Body of pancreas (tissue), 4 donors: ENCODE measurements at regions not wholly inside any gene's neighbourhood (a gene's known extent, or its start where the extent isn't known, plus 50 kb on each side); places are given as distances from the start of the nearest gene placed in this dataset.

Source experiments
- ATAC-seq: fragments of 150-250 bp; one replicate; pipeline ENCODE4 v1.9.1; 2016
- DNase-seq, 4 donors: peaks; one replicate each; pipeline ENCODE4 v3.0.0-alpha.2; 2019
- H3K27ac ChIP-seq, 4 donors: fragments of 200-600 bp; sonication (generic); 1 replicate in 3 of 4; 2 replicates in 1 of 4; pipeline versions ENCODE4 v1.5.1 to v1.6.1; 2016 to 2019; ENCODE audit warnings: mild to moderate bottlenecking in 1 of 4, mixed read lengths in 1 of 4, moderate library complexity in 1 of 4
- H3K27me3 ChIP-seq, 2 donors: fragments of 200-600 bp; sonication (generic); one replicate each; pipeline ENCODE4 v1.6.0; 2016; ENCODE audit warnings: mild to moderate bottlenecking in 1 of 2
- H3K36me3 ChIP-seq, 2 donors: fragments of 200-600 bp; sonication (generic); replicated peaks in 1 of 2; 2 replicates each; pipeline ENCODE4 v1.5.1; 2016; ENCODE audit warnings: low read depth in 2 of 2; ENCODE audit not compliant: insufficient read depth in 1 of 2
- H3K4me1 ChIP-seq: fragments of 200-600 bp; sonication (generic); one replicate; pipeline ENCODE4 v1.6.0; 2016
- H3K4me3 ChIP-seq, 2 donors: fragments of 200-600 bp; sonication (generic); 1 replicate in 1 of 2; 2 replicates in 1 of 2; pipeline ENCODE4 v1.5.1; 2016 to 2019
- H3K9me3 ChIP-seq, 3 donors: fragments of 200-600 bp; sonication (generic); 1 replicate in 2 of 3; 2 replicates in 1 of 3; pipeline ENCODE4 v1.5.1; 2016
- POLR2A ChIP-seq, 3 donors: fragments of 450-650 bp; IDR thresholded peaks; one replicate each; pipeline ENCODE4 v1.6.1; 2016; ENCODE audit warnings: antibody characterized with exemption in 3 of 3, mild to moderate bottlenecking in 2 of 3
- WGBS, 2 donors: methylation state at CpG; one replicate each; pipeline ENCODE4 v1.1.5; 2017; 5-methylcytosine and 5-hydroxymethylcytosine counted together
- intact Hi-C: fragments of 100-400 bp; cut with DNase I; formaldehyde crosslinking; loops from one replicate; pipeline ENCODE4 v1.15.1; 2023
- TF ChIP-seq, protein P1 (sequence below), 7 experiments: fragments of 450-650 bp in 4 of 7; fragments of 200-600 bp in 3 of 7; sonication (generic) in 3 of 7; IDR thresholded peaks; one replicate each; pipeline ENCODE4 v1.5.1; 2016 to 2019; ENCODE audit warnings: antibody characterized with exemption in 7 of 7

DNA sequence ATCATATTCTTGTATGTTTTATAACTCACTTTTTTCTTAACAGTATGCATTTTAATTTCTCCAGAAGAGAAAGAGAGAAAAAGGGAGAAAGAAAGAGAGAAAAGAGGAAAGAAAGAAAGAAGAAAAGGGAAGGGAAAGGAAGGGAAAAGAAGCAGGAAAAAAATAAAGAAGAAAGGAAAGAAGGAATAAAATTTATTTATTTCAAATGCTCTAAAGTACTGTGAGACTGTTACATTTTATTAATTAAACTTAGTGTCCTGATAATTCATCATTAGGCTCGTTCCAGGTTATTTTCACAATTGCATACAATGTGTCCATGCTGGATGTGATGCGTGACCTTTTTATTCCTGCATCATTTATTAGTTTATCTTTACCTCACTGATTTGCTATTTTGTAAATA lies 1023.4 kb upstream of the KLHL29 start:
- TF ChIP-seq, protein P1, sequence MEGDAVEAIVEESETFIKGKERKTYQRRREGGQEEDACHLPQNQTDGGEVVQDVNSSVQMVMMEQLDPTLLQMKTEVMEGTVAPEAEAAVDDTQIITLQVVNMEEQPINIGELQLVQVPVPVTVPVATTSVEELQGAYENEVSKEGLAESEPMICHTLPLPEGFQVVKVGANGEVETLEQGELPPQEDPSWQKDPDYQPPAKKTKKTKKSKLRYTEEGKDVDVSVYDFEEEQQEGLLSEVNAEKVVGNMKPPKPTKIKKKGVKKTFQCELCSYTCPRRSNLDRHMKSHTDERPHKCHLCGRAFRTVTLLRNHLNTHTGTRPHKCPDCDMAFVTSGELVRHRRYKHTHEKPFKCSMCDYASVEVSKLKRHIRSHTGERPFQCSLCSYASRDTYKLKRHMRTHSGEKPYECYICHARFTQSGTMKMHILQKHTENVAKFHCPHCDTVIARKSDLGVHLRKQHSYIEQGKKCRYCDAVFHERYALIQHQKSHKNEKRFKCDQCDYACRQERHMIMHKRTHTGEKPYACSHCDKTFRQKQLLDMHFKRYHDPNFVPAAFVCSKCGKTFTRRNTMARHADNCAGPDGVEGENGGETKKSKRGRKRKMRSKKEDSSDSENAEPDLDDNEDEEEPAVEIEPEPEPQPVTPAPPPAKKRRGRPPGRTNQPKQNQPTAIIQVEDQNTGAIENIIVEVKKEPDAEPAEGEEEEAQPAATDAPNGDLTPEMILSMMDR (IDR thresholded peaks at IDR 0.05) = no peak
- TF ChIP-seq POLR2A (IDR thresholded peaks at IDR 0.05) = no peak
- DNase-seq = no peak
- WGBS, 2 donors = 63 to 66% methylated on average over 2 of the region's 2 CpGs
- Histone ChIP-seq H3K27me3 (no peaks in the 10 kb centered on the region), H3K9me3 (no peaks in the 10 kb centered on the region), H3K4me3 (no peak overlapping the region), H3K36me3 (no peaks in the 10 kb centered on the region), H3K27ac (no peak overlapping the region), H3K4me1 (no peaks in the 10 kb centered on the region)
- no peak for ATAC-seq
- intact Hi-C loops = no loop called here

- WGBS, 2 donors = 0 to 6% methylated on average over 1 of the region's 1 CpG
- Histone ChIP-seq H3K27me3 (no peaks in the 10 kb centered on the region), H3K9me3 (no peaks in the 10 kb centered on the region), H3K36me3 (no peaks in the 10 kb centered on the region), H3K27ac (no peak overlapping the region), H3K4me1 (no peaks in the 10 kb centered on the region), H3K4me3 (no peak overlapping the region)
- ATAC-seq = no peak
- intact Hi-C loops = no loop called here
- TF ChIP-seq, protein P1 (IDR thresholded peaks at IDR 0.05) = no peak
- no peak for TF ChIP-seq POLR2A (IDR thresholded peaks at IDR 0.05)
- no peak for DNase-seq
These were observed 1009.9 kb upstream of the KLHL29 start for GRCh38 chr2:22375096-22375495.

DNA sequence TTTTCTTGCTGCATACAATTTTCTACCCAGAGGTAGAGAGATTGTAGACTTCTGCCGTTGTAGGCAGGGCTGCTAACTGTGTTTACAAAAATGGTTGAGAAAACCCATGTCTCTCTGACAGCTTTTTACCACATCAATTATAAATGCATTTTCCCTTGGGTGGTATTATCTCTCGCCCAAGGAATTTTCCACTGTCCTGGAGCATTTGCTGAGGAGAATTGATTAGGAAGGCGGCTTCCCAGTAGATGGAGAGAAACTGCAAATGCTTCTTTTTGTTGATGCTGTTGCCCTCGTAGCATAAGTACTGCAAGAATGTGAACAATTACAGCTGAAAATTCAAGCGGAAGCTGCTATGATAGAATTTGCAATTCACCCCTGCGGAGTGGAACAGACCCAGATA lies 1007.7 kb upstream of the KLHL29 start:
- intact Hi-C loops = no loop called here
- no peaks in the 10 kb centered on the region for H3K27me3 ChIP-seq
- no peak overlapping the region for H3K27ac ChIP-seq
- ATAC-seq (no peak), DNase-seq (no peak)
- H3K9me3 ChIP-seq = no peaks in the 10 kb centered on the region
- no peaks in the 10 kb centered on the region for H3K36me3 ChIP-seq
- WGBS, 2 donors = 28 to 31% methylated on average over 6 of the region's 6 CpGs
- no peak overlapping the region for H3K4me3 ChIP-seq
- no peaks in the 10 kb centered on the region for H3K4me1 ChIP-seq
- TF ChIP-seq, protein P1 (IDR thresholded peaks at IDR 0.05) = no peak
- TF ChIP-seq POLR2A (IDR thresholded peaks at IDR 0.05) = no peak

DNA sequence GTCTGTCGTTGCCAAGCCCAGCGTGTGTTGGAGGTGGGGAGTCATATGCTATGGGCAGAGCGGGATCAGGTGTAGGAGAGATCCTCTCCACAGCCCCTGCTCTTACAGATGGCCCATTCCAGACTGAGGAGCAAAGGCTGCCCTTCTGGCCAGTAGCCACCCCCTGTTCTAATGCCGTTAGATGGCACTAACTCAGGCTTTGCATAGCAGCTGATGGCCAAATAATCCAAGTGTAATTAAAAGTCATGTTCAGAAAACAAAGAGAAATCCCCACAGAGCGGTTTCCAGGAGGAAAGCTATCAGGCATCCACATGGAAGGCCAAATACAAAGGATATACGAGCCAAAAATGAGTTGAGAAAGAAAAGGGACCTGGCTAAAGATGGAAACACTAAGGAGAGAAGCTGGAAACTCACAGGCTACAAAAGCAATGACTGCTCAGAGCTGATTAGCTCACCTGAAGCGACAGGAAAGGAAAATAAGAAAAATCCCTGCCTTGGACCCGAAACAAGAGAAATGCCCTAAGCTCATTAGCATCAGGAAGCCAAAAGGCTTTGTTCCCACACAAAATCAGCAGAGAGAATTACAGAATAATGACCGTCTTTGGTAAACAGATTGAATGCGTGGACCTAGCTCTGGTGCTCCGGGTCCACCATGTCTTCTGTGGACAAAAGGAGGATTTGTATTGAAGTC lies 1002.4 kb upstream of the KLHL29 start:
- DNase-seq (no peak), ATAC-seq (no peak)
- H3K36me3 ChIP-seq = no peaks in the 10 kb centered on the region
- WGBS, 2 donors = 53 to 59% methylated on average over 11 of the region's 11 CpGs
- TF ChIP-seq, protein P1 (IDR thresholded peaks at IDR 0.05) = no peak
- TF ChIP-seq POLR2A (IDR thresholded peaks at IDR 0.05) = no peak
- H3K27ac ChIP-seq = no peak overlapping the region
- no peaks in the 10 kb centered on the region for H3K4me1 ChIP-seq
- H3K9me3 ChIP-seq = no peaks in the 10 kb centered on the region
- intact Hi-C loops = no loop called here
- no peak overlapping the region for H3K4me3 ChIP-seq
- no peaks in the 10 kb centered on the region for H3K27me3 ChIP-seq

DNA sequence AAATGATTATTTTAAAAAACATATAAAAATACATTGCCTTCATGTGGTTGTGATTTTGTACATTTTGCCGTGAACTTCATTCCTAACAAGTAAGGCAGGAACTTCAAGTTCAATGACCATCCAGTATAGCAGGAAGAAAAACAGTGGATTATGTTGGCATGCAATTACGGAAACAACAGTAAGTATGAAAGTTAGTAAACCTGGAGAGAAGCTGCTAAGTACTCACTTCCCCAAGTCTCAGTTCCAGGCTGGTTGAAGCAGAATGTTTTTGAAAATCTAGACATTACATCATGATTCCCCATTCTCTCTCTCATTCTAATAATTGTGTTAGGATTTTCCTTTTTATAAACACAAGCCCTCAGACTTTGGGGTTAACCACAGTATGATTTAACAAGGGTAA lies 987.1 kb upstream of the KLHL29 start:
- Histone ChIP-seq H3K4me1 (no peaks in the 10 kb centered on the region), H3K27ac (no peak overlapping the region), H3K36me3 (no peaks in the 10 kb centered on the region), H3K9me3 (no peaks in the 10 kb centered on the region), H3K27me3 (no peaks in the 10 kb centered on the region), H3K4me3 (no peak overlapping the region)
- ATAC-seq (no peak), DNase-seq (no peak)
- WGBS, 2 donors = 57 to 67% methylated on average over 2 of the region's 2 CpGs
- intact Hi-C loops = no loop called here
- TF ChIP-seq, protein P1 (IDR thresholded peaks at IDR 0.05) = no peak
